K562 (cell line): ENCODE measurements at regions not wholly inside any gene's neighbourhood (a gene's known extent, or its start where the extent isn't known, plus 50 kb on each side); places are given as distances from the start of the nearest gene placed in this dataset.

Experiments used
- ATAC-seq: fragments of 200-7000 bp; cut with Tn5 transposase; 3 replicates; pipeline ENCODE4 v1.9.1; 2020; ENCODE audit warnings: moderate library complexity
- BruUV-seq: library from RNA; stranded (reverse); fragments of 400-500 nt; replicated peaks from 2 replicates; lab custom pipeline; 2021; lab: Mats Ljungman, UMichigan
- CTCF ChIA-PET: fragments of 300-600 bp; formaldehyde crosslinking; extraction: SDS; loops from one replicate; lab custom pipeline; 2021; ENCODE audit warnings: low intra/inter-chr PET ratio; lab: Yijun Ruan, JAX
- POLR2A ChIA-PET: fragments of 300-600, 350-650 bp; sonication (Branson Sonifier 250); formaldehyde crosslinking; extraction: SDS; loops from one replicate; lab custom pipeline; 2021; ENCODE audit warnings: antibody characterized with exemption, inconsistent platforms; lab: Yijun Ruan, JAX
- DNase-seq, 4 experiments: peaks; one replicate each; pipeline versions ENCODE4 v3.0.0 to v3.0.0-alpha.2; 2011 to 2018; ENCODE audit warnings: low spot score in 3 of 4, mixed read lengths in 3 of 4; ENCODE audit errors: extremely low read depth in 1 of 4
- FAIRE-seq: peaks from 2 replicates; lab custom pipeline; 2011; peaks lifted over from hg19 to GRCh38; lab: Jason Lieb, UNC
- H2AFZ ChIP-seq: 2 replicates; pipeline ENCODE4 v1.6.0; 2011; ENCODE audit warnings: low read depth, low read length, control low read depth, inconsistent platforms
- H3K27ac ChIP-seq: fragments of 200-600 bp; 3 replicates; pipeline ENCODE4 v1.8.0; 2011; ENCODE audit warnings: low read depth, mild to moderate bottlenecking, control low read depth, inconsistent platforms, low read length, moderate library complexity, mixed read lengths; ENCODE audit errors: extremely low read depth
- H3K27me3 ChIP-seq, 2 experiments: fragments of 300-600 bp in 1 of 2; 2 replicates in 1 of 2; 3 replicates in 1 of 2; pipeline versions ENCODE4 v1.6.0 to v1.8.0; 2011; ENCODE audit warnings: inconsistent platforms in 2 of 2, low read length in 2 of 2, mild to moderate bottlenecking in 1 of 2, mixed read lengths in 1 of 2, moderate library complexity in 1 of 2; ENCODE audit not compliant: control insufficient read depth in 2 of 2, insufficient read depth in 2 of 2
- H3K36me3 ChIP-seq: fragments of 300-600 bp; 3 replicates; pipeline ENCODE4 v1.8.0; 2011; ENCODE audit warnings: mild to moderate bottlenecking, low read length, inconsistent platforms; ENCODE audit not compliant: control insufficient read depth, insufficient read depth
- H3K4me1 ChIP-seq, 2 experiments: fragments of 200-600 bp in 1 of 2; replicated peaks in 1 of 2; 2 replicates in 1 of 2; 3 replicates in 1 of 2; pipeline versions ENCODE4 v1.5.1 to v1.8.0; 2011; ENCODE audit warnings: inconsistent platforms in 2 of 2, low read length in 2 of 2, mild to moderate bottlenecking in 1 of 2, mixed read lengths in 1 of 2, moderate library complexity in 1 of 2; ENCODE audit not compliant: control insufficient read depth in 2 of 2, insufficient read depth in 2 of 2
- H3K4me2 ChIP-seq: 2 replicates; pipeline ENCODE4 v1.6.1; 2011; ENCODE audit warnings: low read length, control low read depth, inconsistent platforms, mixed read lengths; ENCODE audit not compliant: insufficient read depth
- H3K4me3 ChIP-seq: fragments of 200-600 bp; sonication (generic), shearing (Covaris generic); 2 replicates; pipeline ENCODE4 v1.5.1; 2016; ENCODE audit warnings: control low read depth, inconsistent platforms
- H3K79me2 ChIP-seq: fragments of 200-600 bp; 3 replicates; pipeline ENCODE4 v1.8.0; 2011; ENCODE audit warnings: low read length, inconsistent platforms; ENCODE audit not compliant: control insufficient read depth, insufficient read depth
- H3K9ac ChIP-seq, 2 experiments: 2 replicates each; pipeline versions ENCODE4 v1.6.0 to v1.6.1; 2011; ENCODE audit warnings: low read depth in 2 of 2, low read length in 2 of 2, control low read depth in 1 of 2, inconsistent platforms in 1 of 2, mild to moderate bottlenecking in 1 of 2, mixed read lengths in 1 of 2; ENCODE audit not compliant: insufficient read depth in 1 of 2
- H3K9me1 ChIP-seq: one replicate; pipeline ENCODE4 v1.6.0; 2011; ENCODE audit warnings: inconsistent platforms, mild to moderate bottlenecking, low read length, moderate library complexity; ENCODE audit not compliant: control insufficient read depth, insufficient read depth
- H3K9me3 ChIP-seq: replicated peaks from 2 replicates; pipeline ENCODE4 v1.5.1; 2011; ENCODE audit warnings: low read depth, low read length, inconsistent platforms; ENCODE audit not compliant: control insufficient read depth, insufficient read depth
- H4K20me1 ChIP-seq: replicated peaks from 2 replicates; pipeline ENCODE4 v1.6.1; 2011; ENCODE audit warnings: low read length, inconsistent platforms, mixed read lengths; ENCODE audit not compliant: control insufficient read depth, insufficient read depth
- AFF1 ChIP-seq, 2 experiments: fragments of 450-650 bp; IDR thresholded peaks; 2 replicates each; pipeline ENCODE4 v1.6.1; 2018; ENCODE audit warnings: mild to moderate bottlenecking in 2 of 2, low read depth in 1 of 2; ENCODE audit not compliant: partially characterized antibody in 2 of 2
- BRD4 ChIP-seq: fragments of 200-600 bp; sonication (generic); IDR thresholded peaks from 2 replicates; pipeline ENCODE4 v1.6.1; 2017; ENCODE audit warnings: inconsistent platforms
- CBX8 ChIP-seq: fragments of 200-600 bp; sonication (generic); IDR thresholded peaks from 2 replicates; pipeline ENCODE4 v1.6.1; 2012; ENCODE audit warnings: borderline replicate concordance, mixed run types, low read depth, mild to moderate bottlenecking, moderate library complexity, mixed read lengths, low read length, control low read depth, inconsistent platforms; ENCODE audit not compliant: poor library complexity, severe bottlenecking; ENCODE audit errors: extremely low read depth
- FOXK2 ChIP-seq, 2 experiments: fragments of 450-650 bp; IDR thresholded peaks in 1 of 2; conservative IDR thresholded peaks in 1 of 2; 2 replicates each; pipeline ENCODE4 v1.6.1; 2016; ENCODE audit warnings: low read depth in 2 of 2, mild to moderate bottlenecking in 1 of 2
- GATA2 ChIP-seq: sonication (generic); formaldehyde crosslinking; IDR thresholded peaks from 2 replicates; pipeline ENCODE4 v1.4.0; 2020; ENCODE audit warnings: mild to moderate bottlenecking, missing genetic modification reagents
- MED1 ChIP-seq: sonication (generic); formaldehyde crosslinking; IDR thresholded peaks from 2 replicates; pipeline ENCODE4 v1.8.1; 2023; ENCODE audit warnings: missing genetic modification reagents, borderline replicate concordance
- NFXL1 ChIP-seq: fragments of 450-650 bp; formaldehyde crosslinking; IDR thresholded peaks from 2 replicates; pipeline ENCODE4 v1.4.0; 2021; ENCODE audit warnings: mild to moderate bottlenecking
- RBM22 ChIP-seq: fragments of 200-400 bp; formaldehyde crosslinking; IDR thresholded peaks from 2 replicates; pipeline ENCODE4 v1.6.1; 2018; ENCODE audit warnings: low read length, low read depth; ENCODE audit not compliant: poor library complexity, severe bottlenecking
- ZNF253 ChIP-seq: fragments of 250-450 bp; sonication (Bioruptor Pico); conservative IDR thresholded peaks from 2 replicates; pipeline ENCODE4 v1.6.1; 2021; ENCODE audit warnings: mild to moderate bottlenecking
- ZNF274 ChIP-seq: IDR thresholded peaks from 2 replicates; pipeline ENCODE4 v1.6.1; 2011; ENCODE audit warnings: low read depth, mild to moderate bottlenecking, low read length, moderate library complexity, borderline replicate concordance
- WGBS: fragments of 100-300 bp; shearing (Covaris generic); methylation state at CpG from one replicate; pipeline ENCODE4 v1.1.6; 2016; ENCODE audit warnings: low coverage, mixed read lengths; ENCODE audit not compliant: insufficient coverage; ENCODE audit errors: missing lambda C conversion rate; 5-methylcytosine and 5-hydroxymethylcytosine counted together
- in situ Hi-C: fragments of 300-500 bp; cut with MboI; formaldehyde crosslinking; loops from 4 replicates; pipeline ENCODE4 v1.15.0; 2018; ENCODE audit warnings: inconsistent platforms, mixed read lengths
- intact Hi-C: fragments of 100-400 bp; cut with micrococcal nuclease; formaldehyde crosslinking; loops from 2 replicates; pipeline ENCODE4 v1.14.2; 2022
- TF ChIP-seq, protein P1 (sequence below): fragments of 250-450 bp; sonication (Bioruptor Pico); IDR thresholded peaks from 2 replicates; pipeline ENCODE4 v1.5.0; 2022; ENCODE audit warnings: mild to moderate bottlenecking

- H3K9me1 ChIP-seq, result no peaks in the 10 kb centered on the region
- no peak overlapping the region for H3K4me2 ChIP-seq
- no TSS peak for BruUV-seq
- no peaks in the 10 kb centered on the region for H3K9me3 ChIP-seq
- intact Hi-C loops, result no loop called here
- 0% methylated on average over 2 of the region's 2 CpGs for WGBS
- no peak overlapping the region for H3K27ac ChIP-seq
- ATAC-seq (no peak), DNase-seq (no peak), FAIRE-seq (no peak)
- no peaks in the 10 kb centered on the region for H3K79me2 ChIP-seq
- no peaks in the 10 kb centered on the region for H4K20me1 ChIP-seq
- no peak for TF ChIP-seq MED1 (CRISPR knock-in tag)
- no peak for TF ChIP-seq CBX8
- no peak for TF ChIP-seq ZNF253
- TF ChIP-seq GATA2 (CRISPR knock-in tag), result no peak
- no peak for TF ChIP-seq BRD4
- TF ChIP-seq ZNF274, result no peak
- no peak for TF ChIP-seq AFF1 (IDR thresholded peaks at IDR 0.05; ENCODE audit: low read depth in 1 of 2, partially characterized antibody in 2 of 2)
- TF ChIP-seq, protein P1, sequence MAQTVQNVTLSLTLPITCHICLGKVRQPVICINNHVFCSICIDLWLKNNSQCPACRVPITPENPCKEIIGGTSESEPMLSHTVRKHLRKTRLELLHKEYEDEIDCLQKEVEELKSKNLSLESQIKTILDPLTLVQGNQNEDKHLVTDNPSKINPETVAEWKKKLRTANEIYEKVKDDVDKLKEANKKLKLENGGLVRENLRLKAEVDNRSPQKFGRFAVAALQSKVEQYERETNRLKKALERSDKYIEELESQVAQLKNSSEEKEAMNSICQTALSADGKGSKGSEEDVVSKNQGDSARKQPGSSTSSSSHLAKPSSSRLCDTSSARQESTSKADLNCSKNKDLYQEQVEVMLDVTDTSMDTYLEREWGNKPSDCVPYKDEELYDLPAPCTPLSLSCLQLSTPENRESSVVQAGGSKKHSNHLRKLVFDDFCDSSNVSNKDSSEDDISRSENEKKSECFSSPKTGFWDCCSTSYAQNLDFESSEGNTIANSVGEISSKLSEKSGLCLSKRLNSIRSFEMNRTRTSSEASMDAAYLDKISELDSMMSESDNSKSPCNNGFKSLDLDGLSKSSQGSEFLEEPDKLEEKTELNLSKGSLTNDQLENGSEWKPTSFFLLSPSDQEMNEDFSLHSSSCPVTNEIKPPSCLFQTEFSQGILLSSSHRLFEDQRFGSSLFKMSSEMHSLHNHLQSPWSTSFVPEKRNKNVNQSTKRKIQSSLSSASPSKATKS (CRISPR knock-in tag), result no peak
- TF ChIP-seq RBM22, result no peak
- TF ChIP-seq FOXK2 (conservative IDR thresholded peaks at IDR 0.05 in 1 of 2, IDR thresholded peaks at IDR 0.05 in 1 of 2; ENCODE audit: low read depth in 2 of 2), result no peak
- TF ChIP-seq NFXL1 (CRISPR knock-in tag), result no peak
- H3K27me3 ChIP-seq, result no peaks in the 10 kb centered on the region
- in situ Hi-C loops, result no loop called here
- H3K36me3 ChIP-seq, result no peaks in the 10 kb centered on the region
- H3K4me1 ChIP-seq, result no peaks in the 10 kb centered on the region
- H3K4me3 ChIP-seq, result no peak overlapping the region
- CTCF ChIA-PET, result no interaction called here
- H3K9ac ChIP-seq, result no peak overlapping the region
- H2AFZ ChIP-seq, result no peak overlapping the region
- POLR2A ChIA-PET, result no interaction called here
Observed at GRCh38 chr14:38080696-38081095, 127.0 kb upstream of the SSTR1 start.
